HAP-1 (cell line): ENCODE measurements at regions not wholly inside any gene's neighbourhood (a gene's known extent, or its start where the extent isn't known, plus 50 kb on each side); places are given as distances from the start of the nearest gene placed in this dataset.
"Not testable (repeated sequence)": the region's sequence is repeated elsewhere in the genome, so short reads cannot be mapped to it uniquely, and the experiment has no call there.

Experiments
- DNase-seq, 2 experiments: peaks; one replicate each; pipeline ENCODE4 v3.0.0-alpha.2; 2016 to 2020; ENCODE audit warnings: low spot score in 2 of 2
- H3K27me3 ChIP-seq: fragments of 250-450 bp; sonication (Bioruptor Pico); 2 replicates; pipeline ENCODE4 v1.5.1; 2020; ENCODE audit warnings: low read depth, mild to moderate bottlenecking, moderate library complexity
- H3K36me3 ChIP-seq: fragments of 250-450 bp; sonication (Bioruptor Pico); replicated peaks from 2 replicates; pipeline ENCODE4 v1.5.1; 2020; ENCODE audit warnings: mild to moderate bottlenecking
- H3K4me1 ChIP-seq: fragments of 250-450 bp; sonication (Bioruptor Pico); 2 replicates; pipeline ENCODE4 v1.5.1; 2020; ENCODE audit warnings: mild to moderate bottlenecking
- H3K4me3 ChIP-seq: fragments of 250-450 bp; sonication (Bioruptor Pico); 2 replicates; pipeline ENCODE4 v1.5.1; 2020; ENCODE audit warnings: mild to moderate bottlenecking, moderate library complexity
- H3K9me3 ChIP-seq: fragments of 250-450 bp; sonication (Bioruptor Pico); 2 replicates; pipeline ENCODE4 v1.5.1; 2020; ENCODE audit warnings: mild to moderate bottlenecking, moderate library complexity
- in situ Hi-C: fragments of 300-500 bp; cut with MboI; formaldehyde crosslinking; loops from 3 replicates; pipeline ENCODE4 v1.14.3; 2020; ENCODE audit warnings: low sequenced_read_pairs, inconsistent platforms, mixed read lengths

GRCh38 chrX:143298663-143299241, 218.5 kb downstream of the SPANXN3 start:
- H3K4me3 ChIP-seq: no peak overlapping the region
- no peaks in the 10 kb centered on the region for H3K27me3 ChIP-seq
- H3K9me3 ChIP-seq: no peaks in the 10 kb centered on the region
- no peaks in the 10 kb centered on the region for H3K36me3 ChIP-seq
- no peak for DNase-seq
- H3K4me1 ChIP-seq: no peaks in the 10 kb centered on the region
- in situ Hi-C loops: no loop called here

GRCh38 chrX:143296521-143296920, 220.8 kb downstream of the SPANXN3 start:
- DNase-seq: no peak
- in situ Hi-C loops: no loop called here
- no peaks in the 10 kb centered on the region for H3K4me1 ChIP-seq
- no peaks in the 10 kb centered on the region for H3K36me3 ChIP-seq
- H3K27me3 ChIP-seq: no peaks in the 10 kb centered on the region
- no peak overlapping the region for H3K4me3 ChIP-seq
- no peaks in the 10 kb centered on the region for H3K9me3 ChIP-seq

GRCh38 chrX:143287236-143287635, 230.0 kb downstream of the SPANXN3 start:
- Histone ChIP-seq H3K9me3 (no peaks in the 10 kb centered on the region), H3K27me3 (no peaks in the 10 kb centered on the region), H3K4me1 (no peaks in the 10 kb centered on the region), H3K36me3 (no peaks in the 10 kb centered on the region), H3K4me3 (no peak overlapping the region)
- in situ Hi-C loops: no loop called here
- no peak for DNase-seq

GRCh38 chrX:143270317-143270716, 244.6 kb downstream of the SPANXN4 start:
- in situ Hi-C loops: no loop called here
- no peaks in the 10 kb centered on the region for H3K9me3 ChIP-seq
- H3K36me3 ChIP-seq: no peaks in the 10 kb centered on the region
- no peak for DNase-seq
- no peaks in the 10 kb centered on the region for H3K27me3 ChIP-seq
- H3K4me3 ChIP-seq: no peak overlapping the region
- H3K4me1 ChIP-seq: no peaks in the 10 kb centered on the region

- H3K4me1 ChIP-seq, in situ Hi-C loops, H3K4me3 ChIP-seq, H3K27me3 ChIP-seq, DNase-seq, H3K9me3 ChIP-seq, H3K36me3 ChIP-seq: not testable (repeated sequence)
Observed at GRCh38 chrX:143244593-143244992, 218.9 kb downstream of the SPANXN4 start.

- in situ Hi-C loops: no loop called here
- no peaks in the 10 kb centered on the region for H3K9me3 ChIP-seq
- H3K4me3 ChIP-seq: no peak overlapping the region
- no peaks in the 10 kb centered on the region for H3K36me3 ChIP-seq
- no peaks in the 10 kb centered on the region for H3K4me1 ChIP-seq
- DNase-seq: no peak
- H3K27me3 ChIP-seq: no peaks in the 10 kb centered on the region
Observed at GRCh38 chrX:143240658-143241057, 214.9 kb downstream of the SPANXN4 start.

GRCh38 chrX:143231492-143231891, 205.8 kb downstream of the SPANXN4 start:
- no peaks in the 10 kb centered on the region for H3K9me3 ChIP-seq
- H3K36me3 ChIP-seq: no peaks in the 10 kb centered on the region
- no peaks in the 10 kb centered on the region for H3K27me3 ChIP-seq
- no peak for DNase-seq
- H3K4me3 ChIP-seq: no peak overlapping the region
- no peaks in the 10 kb centered on the region for H3K4me1 ChIP-seq
- in situ Hi-C loops: no loop called here

GRCh38 chrX:143228600-143228999, 202.9 kb downstream of the SPANXN4 start:
- H3K4me3 ChIP-seq, H3K27me3 ChIP-seq, H3K36me3 ChIP-seq, H3K4me1 ChIP-seq, DNase-seq, H3K9me3 ChIP-seq, in situ Hi-C loops: not testable (repeated sequence)

GRCh38 chrX:143206966-143207365, 181.2 kb downstream of the SPANXN4 start:
- DNase-seq: no peak
- H3K4me3 ChIP-seq: no peak overlapping the region
- H3K9me3 ChIP-seq: no peaks in the 10 kb centered on the region
- H3K27me3 ChIP-seq: no peaks in the 10 kb centered on the region
- H3K4me1 ChIP-seq: no peaks in the 10 kb centered on the region
- H3K36me3 ChIP-seq: no peaks in the 10 kb centered on the region
- in situ Hi-C loops: no loop called here

GRCh38 chrX:143171703-143172102, 146.0 kb downstream of the SPANXN4 start:
- no peak overlapping the region for H3K4me3 ChIP-seq
- in situ Hi-C loops: no loop called here
- H3K27me3 ChIP-seq: no peaks in the 10 kb centered on the region
- no peaks in the 10 kb centered on the region for H3K9me3 ChIP-seq
- no peaks in the 10 kb centered on the region for H3K36me3 ChIP-seq
- H3K4me1 ChIP-seq: no peaks in the 10 kb centered on the region
- no peak for DNase-seq

- no peaks in the 10 kb centered on the region for H3K4me1 ChIP-seq
- no peaks in the 10 kb centered on the region for H3K27me3 ChIP-seq
- DNase-seq: no peak
- in situ Hi-C loops: no loop called here
- H3K36me3 ChIP-seq: no peaks in the 10 kb centered on the region
- no peak overlapping the region for H3K4me3 ChIP-seq
- no peaks in the 10 kb centered on the region for H3K9me3 ChIP-seq
Observed at GRCh38 chrX:143165778-143166177, 140.1 kb downstream of the SPANXN4 start.

GRCh38 chrX:143139681-143140080, 114.0 kb downstream of the SPANXN4 start:
- no peaks in the 10 kb centered on the region for H3K27me3 ChIP-seq
- in situ Hi-C loops: no loop called here
- no peaks in the 10 kb centered on the region for H3K4me1 ChIP-seq
- H3K4me3 ChIP-seq: no peak overlapping the region
- DNase-seq: no peak
- H3K9me3 ChIP-seq: no peaks in the 10 kb centered on the region
- H3K36me3 ChIP-seq: no peaks in the 10 kb centered on the region

GRCh38 chrX:143121477-143121876, 95.7 kb downstream of the SPANXN4 start:
- DNase-seq: no peak
- no peaks in the 10 kb centered on the region for H3K27me3 ChIP-seq
- no peaks in the 10 kb centered on the region for H3K9me3 ChIP-seq
- in situ Hi-C loops: no loop called here
- no peaks in the 10 kb centered on the region for H3K4me1 ChIP-seq
- no peak overlapping the region for H3K4me3 ChIP-seq
- H3K36me3 ChIP-seq: no peaks in the 10 kb centered on the region

GRCh38 chrX:143115466-143115865, 89.7 kb downstream of the SPANXN4 start:
- H3K27me3 ChIP-seq: no peaks in the 10 kb centered on the region
- no peak for DNase-seq
- in situ Hi-C loops: no loop called here
- H3K4me1 ChIP-seq: no peaks in the 10 kb centered on the region
- no peak overlapping the region for H3K4me3 ChIP-seq
- H3K36me3 ChIP-seq: no peaks in the 10 kb centered on the region
- no peaks in the 10 kb centered on the region for H3K9me3 ChIP-seq

- no peaks in the 10 kb centered on the region for H3K36me3 ChIP-seq
- in situ Hi-C loops: no loop called here
- no peaks in the 10 kb centered on the region for H3K4me1 ChIP-seq
- no peak overlapping the region for H3K4me3 ChIP-seq
- no peaks in the 10 kb centered on the region for H3K9me3 ChIP-seq
- H3K27me3 ChIP-seq: no peaks in the 10 kb centered on the region
- no peak for DNase-seq
Observed at GRCh38 chrX:143095816-143096215, 70.1 kb downstream of the SPANXN4 start.
